Keratinocyte (primary cell): ENCODE measurements at regions not wholly inside any gene's neighbourhood (a gene's known extent, or its start where the extent isn't known, plus 50 kb on each side); places are given as distances from the start of the nearest gene placed in this dataset.

ENCODE experiments used
- DNase-seq: peaks from one replicate; pipeline ENCODE4 v3.0.0-alpha.2; 2011; ENCODE audit warnings: low read depth, missing footprints, low spot score
- FAIRE-seq: peaks from 2 replicates; lab custom pipeline; 2011; peaks lifted over from hg19 to GRCh38; lab: Jason Lieb, UNC
- H2AFZ ChIP-seq: 2 replicates; pipeline ENCODE4 v1.6.0; 2012; ENCODE audit warnings: low read length, control low read depth, inconsistent platforms; ENCODE audit not compliant: control insufficient read depth
- H3K27ac ChIP-seq: 2 replicates; pipeline ENCODE4 v1.5.1; 2011; ENCODE audit warnings: low read length; ENCODE audit not compliant: control insufficient read depth, insufficient read depth
- H3K27me3 ChIP-seq: 3 replicates; pipeline ENCODE4 v1.6.0; 2011; ENCODE audit warnings: low read length; ENCODE audit not compliant: control insufficient read depth, insufficient read depth; ENCODE audit errors: extremely low read depth
- H3K36me3 ChIP-seq, 2 experiments: 2 replicates in 1 of 2; 3 replicates in 1 of 2; pipeline ENCODE4 v1.5.1; 2011; ENCODE audit warnings: low read length in 2 of 2, mild to moderate bottlenecking in 1 of 2; ENCODE audit not compliant: control insufficient read depth in 2 of 2, insufficient read depth in 2 of 2; ENCODE audit errors: extremely low read depth in 1 of 2
- H3K4me1 ChIP-seq: 3 replicates; pipeline ENCODE4 v1.5.1; 2011; ENCODE audit warnings: low read length; ENCODE audit not compliant: control insufficient read depth, insufficient read depth; ENCODE audit errors: extremely low read depth
- H3K4me2 ChIP-seq: 3 replicates; pipeline ENCODE4 v1.6.0; 2011; ENCODE audit warnings: low read depth, low read length; ENCODE audit not compliant: control insufficient read depth, insufficient read depth; ENCODE audit errors: extremely low read depth
- H3K4me3 ChIP-seq, 3 experiments: fragments of 200-600 bp in 1 of 3; sonication (generic) in 1 of 3; 2 replicates in 2 of 3; 3 replicates in 1 of 3; pipeline ENCODE4 v1.5.1; 2011 to 2016; ENCODE audit warnings: low read length in 3 of 3, mild to moderate bottlenecking in 3 of 3, control low read depth in 2 of 3, inconsistent platforms in 1 of 3, low read depth in 1 of 3, mixed read lengths in 1 of 3, mixed run types in 1 of 3, moderate library complexity in 1 of 3; ENCODE audit not compliant: control insufficient read depth in 2 of 3, insufficient read depth in 2 of 3; ENCODE audit errors: extremely low read depth in 1 of 3
- H3K79me2 ChIP-seq: 2 replicates; pipeline ENCODE4 v1.6.0; 2012; ENCODE audit warnings: low read length; ENCODE audit not compliant: control insufficient read depth, insufficient read depth
- H3K9ac ChIP-seq: 3 replicates; pipeline ENCODE4 v1.6.0; 2011; ENCODE audit warnings: low read length; ENCODE audit not compliant: control insufficient read depth, insufficient read depth; ENCODE audit errors: extremely low read depth
- H3K9me1 ChIP-seq: 3 replicates; pipeline ENCODE4 v1.6.0; 2011; ENCODE audit warnings: low read length; ENCODE audit not compliant: control insufficient read depth, insufficient read depth; ENCODE audit errors: extremely low read depth
- H3K9me3 ChIP-seq: 2 replicates; pipeline ENCODE4 v1.5.1; 2012; ENCODE audit warnings: low read depth, low read length; ENCODE audit not compliant: control insufficient read depth
- H4K20me1 ChIP-seq: 3 replicates; pipeline ENCODE4 v1.6.0; 2011; ENCODE audit warnings: low read length; ENCODE audit not compliant: control insufficient read depth, insufficient read depth; ENCODE audit errors: extremely low read depth
- EZH2 ChIP-seq: IDR thresholded peaks from one replicate; pipeline ENCODE4 v1.6.1; 2012; ENCODE audit warnings: inconsistent platforms, mild to moderate bottlenecking, low read length, moderate library complexity
- dilution Hi-C: fragments of 300-500 bp; cut with MboI; formaldehyde crosslinking; loops from one replicate; pipeline ENCODE4 v1.7.0; 2020; ENCODE audit warnings: low sequenced_read_pairs; ENCODE audit not compliant: extremely low pct_ligation_motif_present
- TF ChIP-seq, protein P1 (sequence below), 3 experiments: IDR thresholded peaks in 1 of 3; conservative IDR thresholded peaks in 1 of 3; optimal IDR thresholded peaks in 1 of 3; 2 replicates in 2 of 3; 3 replicates in 1 of 3; pipeline versions ENCODE3 to v1.5.1; 2011; ENCODE audit warnings: low read length in 3 of 3, mild to moderate bottlenecking in 3 of 3, moderate library complexity in 2 of 3, control low read depth in 1 of 3, inconsistent platforms in 1 of 3; ENCODE audit not compliant: insufficient read depth in 2 of 3; ENCODE audit errors: extremely low read depth in 1 of 3

DNA sequence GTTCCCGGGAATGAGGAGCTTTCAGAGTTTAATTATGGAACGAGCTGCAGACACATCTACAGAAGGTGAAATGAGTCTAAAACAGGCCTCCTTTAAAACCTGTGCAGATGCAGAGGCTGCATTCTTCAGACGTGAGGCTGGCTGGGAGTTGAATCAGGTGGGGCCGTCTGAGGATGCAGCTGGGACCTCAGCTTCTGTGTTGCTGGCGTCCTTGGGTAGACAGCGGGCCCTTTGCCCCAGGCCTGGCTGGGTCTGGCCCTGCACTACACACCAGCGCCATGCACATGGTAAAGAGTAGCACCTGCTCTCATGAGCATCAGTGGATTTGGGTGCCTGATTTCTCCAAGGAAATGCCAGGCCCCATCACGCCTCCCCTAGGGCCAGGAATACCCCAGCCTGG, 67.3 kb downstream of the TMEM18 start:
- H3K4me2 ChIP-seq = no peak overlapping the region
- H4K20me1 ChIP-seq = no peaks in the 10 kb centered on the region
- H3K4me3 ChIP-seq = no peak overlapping the region
- no peak overlapping the region for H3K9ac ChIP-seq
- no peaks in the 10 kb centered on the region for H3K79me2 ChIP-seq
- H3K27ac ChIP-seq = no peak overlapping the region
- H3K4me1 ChIP-seq = no peaks in the 10 kb centered on the region
- no peak overlapping the region for H2AFZ ChIP-seq
- H3K9me3 ChIP-seq = peaks cover 4% of the 10 kb centered on the region
- TF ChIP-seq, protein P1, sequence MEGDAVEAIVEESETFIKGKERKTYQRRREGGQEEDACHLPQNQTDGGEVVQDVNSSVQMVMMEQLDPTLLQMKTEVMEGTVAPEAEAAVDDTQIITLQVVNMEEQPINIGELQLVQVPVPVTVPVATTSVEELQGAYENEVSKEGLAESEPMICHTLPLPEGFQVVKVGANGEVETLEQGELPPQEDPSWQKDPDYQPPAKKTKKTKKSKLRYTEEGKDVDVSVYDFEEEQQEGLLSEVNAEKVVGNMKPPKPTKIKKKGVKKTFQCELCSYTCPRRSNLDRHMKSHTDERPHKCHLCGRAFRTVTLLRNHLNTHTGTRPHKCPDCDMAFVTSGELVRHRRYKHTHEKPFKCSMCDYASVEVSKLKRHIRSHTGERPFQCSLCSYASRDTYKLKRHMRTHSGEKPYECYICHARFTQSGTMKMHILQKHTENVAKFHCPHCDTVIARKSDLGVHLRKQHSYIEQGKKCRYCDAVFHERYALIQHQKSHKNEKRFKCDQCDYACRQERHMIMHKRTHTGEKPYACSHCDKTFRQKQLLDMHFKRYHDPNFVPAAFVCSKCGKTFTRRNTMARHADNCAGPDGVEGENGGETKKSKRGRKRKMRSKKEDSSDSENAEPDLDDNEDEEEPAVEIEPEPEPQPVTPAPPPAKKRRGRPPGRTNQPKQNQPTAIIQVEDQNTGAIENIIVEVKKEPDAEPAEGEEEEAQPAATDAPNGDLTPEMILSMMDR (optimal IDR thresholded peaks at IDR 0.05 in 1 of 3, IDR thresholded peaks at IDR 0.05 in 1 of 3, conservative IDR thresholded peaks at IDR 0.05 in 1 of 3; ENCODE audit: extremely low read depth in 1 of 3, insufficient read depth in 2 of 3, low read length in 3 of 3) = no peak
- no peaks in the 10 kb centered on the region for H3K9me1 ChIP-seq
- DNase-seq (no peak), FAIRE-seq (no peak)
- no peaks in the 10 kb centered on the region for H3K36me3 ChIP-seq
- dilution Hi-C loops = no loop called here
- H3K27me3 ChIP-seq = no peaks in the 10 kb centered on the region

DNA sequence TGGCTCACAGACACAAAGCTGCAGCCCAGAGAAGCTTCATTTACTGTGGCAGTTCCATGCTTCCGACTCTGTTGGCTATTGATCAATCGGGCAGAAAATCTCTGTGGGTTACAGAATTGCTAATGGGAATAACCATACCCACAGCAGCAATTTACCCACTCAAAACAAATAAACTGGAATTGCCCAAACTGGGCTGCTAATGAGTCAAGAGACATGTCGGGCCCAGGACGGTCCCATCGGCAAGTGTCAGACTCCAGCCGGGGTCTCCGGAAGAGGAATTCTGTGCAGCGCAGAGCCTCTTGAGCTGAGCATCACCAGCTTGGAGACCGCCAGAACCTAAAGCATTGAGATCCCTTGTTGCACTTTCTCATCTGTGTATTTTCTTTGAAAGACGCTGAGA, 67.8 kb downstream of the TMEM18 start:
- Histone ChIP-seq H4K20me1 (no peaks in the 10 kb centered on the region), H3K4me3 (no peak overlapping the region), H2AFZ (no peak overlapping the region), H3K9me1 (no peaks in the 10 kb centered on the region), H3K27ac (no peak overlapping the region), H3K79me2 (no peaks in the 10 kb centered on the region), H3K36me3 (no peaks in the 10 kb centered on the region), H3K4me2 (no peak overlapping the region), H3K4me1 (no peaks in the 10 kb centered on the region), H3K27me3 (no peaks in the 10 kb centered on the region), H3K9me3 (peaks cover 4% of the 10 kb centered on the region), H3K9ac (no peak overlapping the region)
- DNase-seq = no peak
- dilution Hi-C loops = no loop called here
- TF ChIP-seq EZH2 = no peak
- TF ChIP-seq, protein P1 (optimal IDR thresholded peaks at IDR 0.05 in 1 of 3, IDR thresholded peaks at IDR 0.05 in 1 of 3, conservative IDR thresholded peaks at IDR 0.05 in 1 of 3; ENCODE audit: extremely low read depth in 1 of 3, insufficient read depth in 2 of 3, low read length in 3 of 3) = no peak
- FAIRE-seq = no peak
